HK-2 (cell line): ENCODE measurements at regions not wholly inside any gene's neighbourhood (a gene's known extent, or its start where the extent isn't known, plus 50 kb on each side); places are given as distances from the start of the nearest gene placed in this dataset.
"Not testable (repeated sequence)": the region's sequence is repeated elsewhere in the genome, so short reads cannot be mapped to it uniquely, and the experiment has no call there.

Experiments used
- DNase-seq: peaks from one replicate; pipeline ENCODE4 v3.0.0-alpha.2; 2018; ENCODE audit not compliant: unreplicated experiment

DNA sequence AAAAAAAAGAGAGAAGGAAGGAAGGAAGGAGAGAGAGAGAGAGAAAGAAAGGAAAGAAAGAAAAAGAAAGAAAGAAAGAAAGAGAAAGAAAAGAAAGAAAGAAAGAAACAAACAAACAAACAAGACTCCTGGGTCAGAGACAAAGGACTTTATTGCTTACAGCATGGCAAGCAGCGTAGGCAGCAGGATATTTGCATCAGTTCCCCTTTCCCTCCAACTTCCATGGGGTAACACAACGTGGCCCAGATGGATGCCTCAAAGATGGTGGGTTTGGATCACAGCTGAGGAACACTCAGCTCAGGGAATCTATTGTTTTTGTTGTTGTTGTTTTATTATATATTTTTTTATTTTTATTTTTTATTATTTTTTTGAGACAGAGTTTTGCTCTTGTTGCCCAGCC is 128.5 kb upstream of the VKORC1L1 start:
- DNase-seq: no peak

DNA sequence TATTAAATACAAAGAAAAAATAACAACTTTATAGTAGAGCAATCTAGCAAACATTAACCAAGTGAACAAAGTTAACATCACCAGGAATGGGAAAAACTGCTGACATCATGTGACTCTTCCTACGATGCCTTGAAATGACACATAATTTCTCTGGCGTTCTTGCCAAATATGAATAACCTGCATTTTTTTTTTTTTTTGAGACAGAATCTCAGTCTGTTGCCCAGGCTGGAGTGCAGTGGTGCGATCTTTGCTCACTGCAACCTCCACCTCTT is 126.5 kb upstream of the VKORC1L1 start:
- no peak for DNase-seq

DNA sequence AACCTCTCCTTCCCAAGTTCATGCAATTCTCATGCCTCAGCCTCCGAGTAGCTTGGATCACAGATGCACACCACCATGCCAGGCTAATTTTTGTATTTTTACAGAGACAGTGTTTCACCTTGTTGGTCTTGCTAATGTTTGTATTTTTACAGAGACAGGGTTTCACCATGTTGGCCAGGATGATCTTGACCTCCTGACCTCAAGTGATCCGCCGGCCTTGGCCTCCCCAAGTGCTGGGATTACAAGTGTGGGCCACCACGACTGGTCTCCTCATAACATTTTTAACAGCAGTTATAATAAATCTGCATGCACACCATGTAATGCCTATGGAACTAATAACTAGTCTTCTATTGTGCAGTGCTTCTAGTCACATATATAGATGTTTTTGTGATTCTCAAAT is 123.8 kb upstream of the VKORC1L1 start:
- no peak for DNase-seq

GRCh38 chr7:65749518-65749917 is 123.4 kb upstream of the VKORC1L1 start:
- no peak for DNase-seq

DNA sequence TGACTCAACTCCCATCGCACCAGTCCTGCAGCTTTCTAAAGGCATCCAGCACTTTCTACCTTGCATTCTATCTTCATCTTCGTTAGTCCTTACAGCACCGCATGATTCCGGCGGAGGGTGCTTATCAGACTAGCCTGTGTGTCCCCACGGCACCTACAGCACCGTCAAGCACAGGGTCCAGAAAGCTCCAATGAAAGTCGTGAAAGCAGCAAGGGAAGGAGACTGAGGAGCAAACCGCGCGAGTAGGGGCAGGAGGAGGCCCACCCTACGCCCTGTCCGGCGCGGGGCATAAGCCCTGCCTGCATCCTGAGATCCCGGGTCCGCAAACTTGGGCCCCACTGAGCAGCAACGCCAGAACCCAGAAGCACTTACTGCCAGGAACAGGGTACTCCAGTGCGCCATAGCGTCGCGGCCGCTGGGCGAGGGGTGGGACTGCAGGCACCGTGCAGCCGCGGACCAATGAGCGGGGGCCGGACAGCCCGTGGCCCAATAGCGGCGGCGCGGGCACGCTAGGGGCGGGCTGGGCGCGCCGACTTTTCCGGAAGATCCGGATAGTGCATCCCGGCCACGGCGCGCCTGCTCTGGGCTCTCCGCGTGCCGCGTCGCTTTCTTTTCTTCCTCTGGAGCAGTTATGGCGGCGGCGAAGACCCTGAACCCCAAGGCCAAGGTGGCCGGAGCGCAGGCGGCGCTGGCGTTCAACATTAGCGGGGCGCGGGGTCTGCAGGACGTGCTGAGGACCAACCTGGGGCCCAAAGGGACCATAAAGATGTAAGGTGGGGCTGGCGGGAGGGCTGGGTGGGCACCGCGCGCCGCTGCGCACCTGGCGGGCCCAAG is 122.1 kb upstream of the VKORC1L1 start:
- peak; percentile 91 for DNase-seq

- not testable (repeated sequence) for DNase-seq
These were observed 118.8 kb upstream of the VKORC1L1 start for GRCh38 chr7:65754070-65754469.

- not testable (repeated sequence) for DNase-seq
These were observed 113.9 kb upstream of the VKORC1L1 start for GRCh38 chr7:65758991-65759390.

GRCh38 chr7:65762712-65763111 is 110.2 kb upstream of the VKORC1L1 start:
- not testable (repeated sequence) for DNase-seq

- DNase-seq: not testable (repeated sequence)
These were observed 109.8 kb upstream of the VKORC1L1 start for GRCh38 chr7:65763114-65763513.

GRCh38 chr7:65770473-65771225 is 102.2 kb upstream of the VKORC1L1 start:
- peak; percentile 93 for DNase-seq

DNA sequence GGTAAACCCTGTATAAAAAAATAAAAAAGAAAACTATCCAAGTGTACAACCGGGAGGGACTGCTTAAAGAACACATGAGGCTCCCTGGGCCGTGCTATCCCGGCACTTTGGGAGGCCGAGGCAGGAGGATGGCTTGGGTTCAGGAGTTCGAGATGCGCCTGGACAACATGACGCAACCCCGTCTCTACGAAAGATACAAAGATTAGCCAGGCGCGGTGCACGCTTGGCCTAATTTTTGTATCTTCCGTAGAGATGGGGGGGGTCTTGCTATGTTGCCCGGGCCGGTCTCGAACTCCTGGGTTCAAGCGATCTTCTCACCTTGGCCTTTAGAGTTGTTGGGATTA is 101.7 kb upstream of the VKORC1L1 start:
- not testable (repeated sequence) for DNase-seq

GRCh38 chr7:65776677-65777076 is 96.2 kb upstream of the VKORC1L1 start:
- DNase-seq: not testable (repeated sequence)

- not testable (repeated sequence) for DNase-seq
These were observed 82.9 kb upstream of the VKORC1L1 start for GRCh38 chr7:65789943-65790342.

DNA sequence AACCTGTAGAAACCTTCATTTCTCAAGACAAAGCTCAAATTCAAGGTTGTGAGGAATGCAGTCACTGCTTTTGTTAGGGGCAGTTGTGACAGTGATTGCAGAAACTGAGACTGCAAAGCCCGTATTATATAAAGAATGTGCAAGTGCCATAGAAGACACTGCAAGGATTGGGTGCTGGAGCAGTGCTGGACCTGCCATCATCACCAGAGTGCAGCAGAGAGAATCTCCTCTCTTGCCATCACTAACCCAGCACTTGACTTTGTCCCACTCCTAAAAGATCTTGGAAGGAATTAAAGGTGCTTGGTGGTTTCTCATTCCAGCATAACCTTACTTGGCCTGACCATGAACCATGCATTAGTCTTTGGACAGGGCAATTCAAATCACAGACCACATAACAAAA is 81.1 kb upstream of the VKORC1L1 start:
- not testable (repeated sequence) for DNase-seq

DNA sequence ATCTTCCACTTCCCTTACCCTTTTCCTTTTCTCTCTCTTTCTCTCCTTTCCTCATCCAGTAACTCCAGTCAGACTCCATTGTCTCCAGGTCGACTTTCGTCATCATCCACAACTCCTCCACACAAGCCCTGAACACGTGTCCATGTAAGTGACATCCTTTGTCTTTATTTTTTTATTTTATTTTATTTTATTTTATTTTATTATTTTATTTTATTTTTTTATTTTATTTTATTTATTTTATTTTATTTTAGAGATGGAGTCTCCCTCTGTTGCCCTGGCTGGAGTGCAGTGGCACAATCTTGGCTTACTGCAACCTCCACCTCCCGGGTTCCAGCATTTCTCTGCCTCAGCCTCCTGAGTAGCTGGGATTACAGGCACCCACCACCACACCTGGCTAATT is 80.1 kb upstream of the VKORC1L1 start:
- DNase-seq: not testable (repeated sequence)

GRCh38 chr7:65794671-65795391 is 78.0 kb upstream of the VKORC1L1 start:
- not testable (repeated sequence) for DNase-seq

DNA sequence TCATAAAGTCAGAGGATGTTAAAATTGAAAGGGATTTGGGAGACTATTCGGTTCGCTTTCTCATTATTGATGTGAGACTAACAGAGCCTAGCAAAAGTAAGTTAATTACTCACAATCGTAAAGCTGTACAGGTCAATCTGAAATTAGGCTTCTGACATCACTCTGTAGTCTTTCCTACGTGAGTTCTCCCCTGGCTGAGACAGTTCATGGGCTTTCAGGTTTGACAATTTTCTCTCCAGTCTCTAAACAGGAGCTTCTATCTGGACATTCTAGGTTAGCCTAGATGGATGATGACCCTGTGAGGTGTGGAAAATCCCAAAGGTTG is 77.5 kb upstream of the VKORC1L1 start:
- not testable (repeated sequence) for DNase-seq

DNA sequence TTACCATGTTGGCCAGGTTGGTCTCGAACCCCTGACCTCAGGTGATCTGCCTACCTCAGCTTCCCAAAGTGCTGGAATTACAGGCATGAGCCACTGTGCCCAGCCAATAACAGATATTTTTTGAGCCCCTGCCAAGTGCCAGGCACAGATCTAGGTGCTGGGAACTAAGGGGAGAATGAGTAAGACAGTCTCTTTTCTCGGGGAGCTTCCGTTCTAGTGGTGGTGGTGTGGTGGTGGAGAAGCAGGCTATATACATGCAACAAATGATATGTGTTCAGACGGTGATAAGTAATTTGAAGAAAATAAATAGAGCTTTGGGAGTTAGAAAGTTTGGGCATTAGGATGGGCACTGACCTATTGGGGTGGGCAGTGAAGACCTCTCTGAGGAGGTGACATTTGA is 76.7 kb upstream of the VKORC1L1 start:
- DNase-seq: no peak

- not testable (repeated sequence) for DNase-seq
These were observed 75.8 kb upstream of the VKORC1L1 start for GRCh38 chr7:65797086-65797485.

DNA sequence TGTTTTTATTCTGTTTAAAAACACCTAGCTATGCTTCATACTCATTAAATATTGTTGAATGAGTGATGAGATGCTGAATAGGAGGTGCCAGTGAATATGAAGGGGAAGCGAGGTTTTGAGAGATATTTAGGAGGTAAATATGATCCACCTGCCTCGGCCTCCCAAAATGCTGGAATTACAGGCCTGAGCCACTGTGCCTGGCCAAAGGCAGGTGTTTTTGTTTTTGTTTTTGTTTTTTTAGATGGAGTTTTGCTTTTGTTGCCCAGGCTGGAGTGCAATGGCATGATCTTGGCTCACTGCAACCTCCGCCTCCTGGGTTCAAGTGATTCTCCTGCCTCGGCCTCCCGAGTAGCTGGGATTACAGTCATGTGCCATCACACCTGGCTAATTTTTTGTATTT is 75.3 kb upstream of the VKORC1L1 start:
- DNase-seq: not testable (repeated sequence)

DNA sequence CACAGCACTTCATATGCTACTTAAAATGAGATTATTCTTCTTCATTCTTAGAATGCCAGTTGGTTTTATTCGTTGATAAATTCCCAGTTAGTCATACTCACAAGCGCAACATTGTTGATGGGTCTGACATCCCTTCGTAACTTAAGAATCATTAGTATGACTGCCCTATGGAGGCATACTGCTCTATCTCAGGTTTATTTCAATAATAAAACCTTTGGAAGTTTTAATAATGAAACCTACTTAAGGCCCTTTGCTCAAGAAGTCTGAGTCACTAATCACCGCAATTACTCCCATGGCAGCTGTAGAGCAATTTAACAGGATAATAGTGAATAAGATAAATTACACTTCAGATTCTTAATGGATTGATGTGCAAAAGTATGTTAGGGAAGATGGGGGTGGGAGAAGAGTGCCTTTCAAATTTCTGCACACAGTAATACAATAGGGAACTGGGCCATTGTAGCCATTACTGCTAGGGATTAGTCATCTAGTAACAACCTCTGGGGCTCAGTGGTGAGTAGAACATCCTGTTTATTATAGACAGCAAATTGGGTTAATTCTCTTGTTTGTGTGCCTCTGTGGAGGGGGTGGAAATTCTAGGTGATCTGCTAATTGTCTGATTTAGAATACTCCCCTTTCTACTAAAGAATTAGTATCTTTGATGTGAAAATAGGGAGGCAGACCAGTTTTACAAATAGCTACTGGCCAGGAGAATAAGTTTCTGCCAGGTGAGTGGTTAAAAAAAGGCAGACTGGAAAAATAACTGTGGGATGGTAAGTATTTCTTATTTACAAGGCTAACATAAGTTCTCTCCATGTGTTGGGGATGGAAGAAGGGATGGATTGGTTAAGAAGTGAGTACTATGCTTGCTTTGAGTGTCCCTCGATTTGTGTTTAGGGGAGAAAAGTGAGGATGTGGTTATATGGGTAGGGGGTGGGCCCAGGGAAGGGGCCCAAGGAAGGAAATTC is 74.5 kb upstream of the VKORC1L1 start:
- no peak for DNase-seq

DNA sequence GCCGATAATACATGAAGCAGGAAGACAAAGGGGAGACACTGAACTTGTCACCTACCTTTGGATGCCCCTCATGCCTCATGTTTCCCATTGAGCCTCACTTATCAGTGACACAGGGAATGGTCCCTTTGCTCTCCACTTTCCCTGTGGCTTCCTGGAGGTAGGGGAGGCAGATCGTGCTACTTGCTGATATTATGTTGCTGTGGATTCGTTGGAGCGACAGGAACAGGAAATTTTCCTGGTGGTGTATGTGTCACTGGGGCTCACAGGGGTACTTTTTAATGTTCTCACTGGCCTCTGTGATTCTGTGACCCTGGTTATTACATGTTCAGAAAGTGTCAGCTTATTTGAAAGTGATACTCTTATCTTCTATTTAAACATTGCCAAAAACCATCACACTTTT is 72.7 kb upstream of the VKORC1L1 start:
- DNase-seq: not testable (repeated sequence)
